GM13976 (cell line): ENCODE measurements at regions not wholly inside any gene's neighbourhood (a gene's known extent, or its start where the extent isn't known, plus 50 kb on each side); places are given as distances from the start of the nearest gene placed in this dataset.
"Not testable (repeated sequence)": the region's sequence is repeated elsewhere in the genome, so short reads cannot be mapped to it uniquely, and the experiment has no call there.

Source experiments
- DNase-seq: peaks from one replicate; pipeline ENCODE4 v3.0.0; 2012; ENCODE audit warnings: low spot score
- in situ Hi-C: fragments of 300-500 bp; cut with MboI; formaldehyde crosslinking; loops from one replicate; pipeline ENCODE4 v1.12.0; 2022; ENCODE audit warnings: low sequenced_read_pairs, mixed read lengths, inconsistent platforms; ENCODE audit not compliant: unreplicated experiment
- TF ChIP-seq, protein P1 (sequence below): IDR thresholded peaks from 2 replicates; pipeline ENCODE4 v1.5.1; 2012; ENCODE audit warnings: borderline replicate concordance, mild to moderate bottlenecking; ENCODE audit not compliant: insufficient read depth; ENCODE audit errors: extremely low read depth, missing control alignments, control extremely low read depth

DNA sequence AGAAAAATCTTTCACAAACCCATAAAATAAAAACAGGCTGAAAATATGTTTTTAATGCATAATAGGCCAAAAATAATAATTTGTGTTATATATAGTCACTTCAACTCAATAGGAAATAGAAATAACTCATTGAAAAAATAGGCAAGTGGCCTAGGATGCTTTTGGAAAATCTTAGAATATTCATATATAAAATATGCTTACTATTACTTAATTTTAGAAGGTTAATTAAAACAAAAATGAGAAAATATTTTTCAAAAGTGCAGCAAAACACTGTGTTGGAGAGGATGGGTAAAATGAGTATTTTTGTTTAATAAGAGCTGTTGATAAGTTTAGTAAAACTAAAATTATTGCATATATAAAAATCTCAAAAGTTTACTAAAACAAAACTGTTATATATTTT lies 308.0 kb upstream of the ATXN7L3B start:
- no peak for DNase-seq
- TF ChIP-seq, protein P1, sequence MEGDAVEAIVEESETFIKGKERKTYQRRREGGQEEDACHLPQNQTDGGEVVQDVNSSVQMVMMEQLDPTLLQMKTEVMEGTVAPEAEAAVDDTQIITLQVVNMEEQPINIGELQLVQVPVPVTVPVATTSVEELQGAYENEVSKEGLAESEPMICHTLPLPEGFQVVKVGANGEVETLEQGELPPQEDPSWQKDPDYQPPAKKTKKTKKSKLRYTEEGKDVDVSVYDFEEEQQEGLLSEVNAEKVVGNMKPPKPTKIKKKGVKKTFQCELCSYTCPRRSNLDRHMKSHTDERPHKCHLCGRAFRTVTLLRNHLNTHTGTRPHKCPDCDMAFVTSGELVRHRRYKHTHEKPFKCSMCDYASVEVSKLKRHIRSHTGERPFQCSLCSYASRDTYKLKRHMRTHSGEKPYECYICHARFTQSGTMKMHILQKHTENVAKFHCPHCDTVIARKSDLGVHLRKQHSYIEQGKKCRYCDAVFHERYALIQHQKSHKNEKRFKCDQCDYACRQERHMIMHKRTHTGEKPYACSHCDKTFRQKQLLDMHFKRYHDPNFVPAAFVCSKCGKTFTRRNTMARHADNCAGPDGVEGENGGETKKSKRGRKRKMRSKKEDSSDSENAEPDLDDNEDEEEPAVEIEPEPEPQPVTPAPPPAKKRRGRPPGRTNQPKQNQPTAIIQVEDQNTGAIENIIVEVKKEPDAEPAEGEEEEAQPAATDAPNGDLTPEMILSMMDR: no peak
- in situ Hi-C loops: no loop called here

DNA sequence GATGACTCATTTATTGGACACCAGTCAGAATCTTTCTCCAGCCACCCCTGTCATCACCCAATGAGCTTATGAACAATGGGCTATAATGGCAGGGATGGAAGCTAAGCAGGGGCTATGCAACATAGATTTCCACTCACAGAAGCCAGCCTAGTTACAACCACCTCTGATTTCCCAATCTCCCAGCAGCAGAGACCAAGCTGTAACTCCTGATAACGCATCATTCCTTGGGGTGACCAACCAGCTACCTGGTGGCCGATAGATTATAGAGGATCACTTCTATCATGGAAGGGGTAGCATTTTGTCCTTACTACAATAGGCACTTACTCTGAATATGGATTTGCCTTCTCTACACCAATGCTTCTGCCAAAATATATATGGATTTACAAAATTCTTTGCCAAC lies 302.3 kb upstream of the ATXN7L3B start:
- DNase-seq: no peak
- TF ChIP-seq, protein P1: no peak
- in situ Hi-C loops: no loop called here

DNA sequence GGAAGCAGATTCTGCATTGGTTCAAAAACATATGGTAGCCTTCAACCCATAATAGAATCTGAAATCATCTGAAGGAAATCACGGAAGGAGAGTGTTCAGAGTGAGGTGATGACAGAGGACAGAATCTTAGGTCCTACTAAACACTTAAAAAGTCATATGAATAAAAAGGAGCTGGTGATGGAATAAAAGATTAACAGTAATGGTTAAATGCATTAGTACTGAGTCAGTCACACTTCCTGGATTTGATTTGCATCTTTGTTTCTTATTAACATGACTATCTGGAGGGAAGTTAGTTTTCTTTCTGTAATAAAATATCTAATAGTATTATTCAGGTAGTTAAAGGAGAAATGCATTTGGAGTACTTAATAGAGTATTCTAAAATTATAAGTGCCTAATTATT lies 296.3 kb upstream of the ATXN7L3B start:
- in situ Hi-C loops: no loop called here
- no peak for DNase-seq
- TF ChIP-seq, protein P1: no peak

DNA sequence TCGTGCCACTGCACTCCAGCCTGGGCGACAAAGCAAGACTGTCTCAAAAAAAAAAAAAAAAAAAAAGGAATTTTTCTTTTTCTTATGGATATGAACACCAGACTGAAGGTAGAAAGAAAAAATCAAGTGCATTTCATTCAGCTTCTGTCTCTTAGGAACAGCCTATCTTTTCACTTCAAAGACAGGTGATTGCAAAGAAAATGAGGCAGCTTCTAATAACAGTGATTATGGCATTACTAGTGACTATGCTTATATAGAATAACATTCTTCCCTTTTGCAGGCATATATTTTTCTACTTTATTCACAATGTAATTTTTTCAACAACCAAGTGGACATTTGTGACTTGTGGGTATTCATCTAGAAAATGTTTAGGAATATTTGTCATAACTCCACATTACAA lies 295.5 kb upstream of the ATXN7L3B start:
- TF ChIP-seq, protein P1: no peak
- no peak for DNase-seq
- in situ Hi-C loops: no loop called here

DNA sequence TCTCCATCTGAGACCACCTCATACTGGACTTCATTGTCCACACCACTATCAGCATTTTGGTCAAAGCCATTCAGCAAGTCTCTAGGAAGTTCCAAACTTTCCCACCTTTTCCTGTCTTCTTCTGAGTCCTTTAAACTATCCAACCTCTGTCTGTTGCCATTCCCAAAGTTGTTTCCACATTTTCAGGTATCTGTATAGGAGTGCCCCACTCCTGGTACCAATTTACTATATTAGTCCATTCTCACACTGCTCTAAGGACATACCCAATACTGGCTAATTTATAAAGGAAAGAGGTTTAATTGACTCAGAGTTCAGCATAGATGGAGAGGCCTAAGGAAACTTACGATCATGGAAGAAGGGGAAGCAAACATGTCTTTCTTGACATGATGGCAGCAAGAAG lies 292.2 kb upstream of the ATXN7L3B start:
- TF ChIP-seq, protein P1: no peak
- in situ Hi-C loops: no loop called here
- no peak for DNase-seq

DNA sequence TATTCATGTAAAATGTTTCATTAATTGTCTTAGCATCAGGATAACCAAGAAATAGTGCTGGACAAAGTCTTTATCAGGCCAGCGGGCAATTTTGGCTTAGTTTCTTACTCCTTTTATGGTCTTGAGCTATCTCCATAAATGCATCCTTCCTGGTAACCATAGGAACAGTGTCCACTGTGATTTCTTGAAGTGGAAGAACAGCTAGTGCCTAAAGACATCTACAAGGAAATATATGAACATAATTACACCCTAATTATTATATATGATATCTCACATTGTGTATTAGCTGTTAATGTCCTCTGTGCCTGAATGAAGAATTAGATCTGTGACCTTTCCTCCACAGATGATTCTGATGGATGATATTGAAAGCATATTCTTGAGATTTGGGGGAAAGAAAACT lies 286.7 kb upstream of the ATXN7L3B start:
- TF ChIP-seq, protein P1: no peak
- no peak for DNase-seq
- in situ Hi-C loops: no loop called here

DNA sequence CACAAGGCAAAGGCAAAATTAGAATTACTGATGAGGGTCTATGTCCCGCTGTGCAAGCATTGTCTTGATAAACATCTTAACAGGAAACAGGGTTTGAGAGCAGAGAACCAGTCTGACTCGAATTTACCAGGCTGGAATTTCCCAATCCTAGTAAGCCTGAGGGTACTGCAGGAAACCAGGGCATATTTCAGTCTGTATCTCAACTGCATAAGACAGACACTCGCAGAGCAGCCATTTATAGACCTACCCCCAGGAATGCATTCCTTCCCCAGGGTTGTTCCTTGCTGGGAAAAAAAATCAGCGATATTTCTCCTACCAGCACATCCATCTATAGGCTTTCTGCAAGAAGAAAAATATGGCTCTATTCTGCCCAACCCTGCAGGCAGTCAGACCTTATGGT lies 283.8 kb upstream of the ATXN7L3B start:
- DNase-seq, in situ Hi-C loops: not testable (repeated sequence)
